H1 (cell line): ENCODE measurements at regions not wholly inside any gene's neighbourhood (a gene's known extent, or its start where the extent isn't known, plus 50 kb on each side); places are given as distances from the start of the nearest gene placed in this dataset.
"Not testable (repeated sequence)": the region's sequence is repeated elsewhere in the genome, so short reads cannot be mapped to it uniquely, and the experiment has no call there.

Source experiments
- CTCF ChIA-PET: fragments of 300-600 bp; sonication (Branson Sonifier 250); formaldehyde crosslinking; loops from one replicate; lab custom pipeline; 2021; ENCODE audit not compliant: partially characterized antibody; lab: Charles Lee
- POLR2A ChIA-PET: fragments of 300-600 bp; sonication (Branson Sonifier 250); formaldehyde crosslinking; loops from one replicate; lab custom pipeline; 2021; ENCODE audit warnings: inconsistent platforms; ENCODE audit not compliant: partially characterized antibody; lab: Charles Lee
- DNase-seq, 2 experiments: peaks; one replicate each; pipeline versions ENCODE4 v3.0.0 to v3.0.0-alpha.2; 2010 to 2022; ENCODE audit warnings: low spot score in 2 of 2, low read depth in 1 of 2, mixed read lengths in 1 of 2
- FAIRE-seq: peaks from 2 replicates; lab custom pipeline; 2011; peaks lifted over from hg19 to GRCh38; lab: Jason Lieb, UNC
- H2AFZ ChIP-seq: 2 replicates; pipeline ENCODE4 v1.8.1; 2012; ENCODE audit warnings: low read length, inconsistent platforms
- H2AK5ac ChIP-seq: 2 replicates; pipeline ENCODE4 v1.6.1; 2013; ENCODE audit warnings: low read depth, low read length
- H2BK120ac ChIP-seq: replicated peaks from 2 replicates; pipeline ENCODE3; 2013; ENCODE audit warnings: low read depth, low read length, inconsistent platforms
- H2BK12ac ChIP-seq: 2 replicates; pipeline ENCODE4 v1.6.1; 2013; ENCODE audit warnings: low read depth, low read length
- H2BK15ac ChIP-seq: 2 replicates; pipeline ENCODE4 v1.6.1; 2013; ENCODE audit warnings: low read length
- H2BK20ac ChIP-seq: 2 replicates; pipeline ENCODE4 v1.6.1; 2013; ENCODE audit warnings: low read length
- H2BK5ac ChIP-seq: 2 replicates; pipeline ENCODE4 v1.6.1; 2013; ENCODE audit warnings: low read depth, low read length
- H3K14ac ChIP-seq: 2 replicates; pipeline ENCODE4 v1.6.1; 2013; ENCODE audit warnings: inconsistent platforms; ENCODE audit not compliant: insufficient read length
- H3K18ac ChIP-seq: 2 replicates; pipeline ENCODE4 v1.6.1; 2013; ENCODE audit warnings: low read length; ENCODE audit errors: extremely low read depth
- H3K23ac ChIP-seq: 2 replicates; pipeline ENCODE4 v1.6.1; 2013; ENCODE audit warnings: inconsistent platforms; ENCODE audit not compliant: insufficient read length
- H3K23me2 ChIP-seq: 2 replicates; pipeline ENCODE4 v1.6.1; 2013; ENCODE audit warnings: low read depth, low read length
- H3K27ac ChIP-seq: 2 replicates; pipeline ENCODE4 v1.6.1; 2011; ENCODE audit warnings: low read depth, low read length, inconsistent platforms
- H3K27me3 ChIP-seq, 4 experiments: replicated peaks in 1 of 4; 1 replicate in 1 of 4; 2 replicates in 3 of 4; pipeline versions ENCODE4 v1.6.1 to v1.8.1; 2011 to 2013; ENCODE audit warnings: low read length in 3 of 4, mild to moderate bottlenecking in 3 of 4, inconsistent platforms in 2 of 4, mixed read lengths in 2 of 4, moderate library complexity in 1 of 4; ENCODE audit not compliant: control insufficient read depth in 3 of 4, insufficient read depth in 3 of 4; ENCODE audit errors: extremely low read depth in 1 of 4
- H3K36me3 ChIP-seq, 4 experiments: 2 replicates each; pipeline versions ENCODE4 v1.6.1 to v1.8.1; 2011 to 2013; ENCODE audit warnings: mild to moderate bottlenecking in 4 of 4, low read length in 3 of 4, moderate library complexity in 2 of 4, control low read depth in 1 of 4, inconsistent platforms in 1 of 4; ENCODE audit not compliant: insufficient read depth in 4 of 4, control insufficient read depth in 2 of 4
- H3K4ac ChIP-seq: replicated peaks from 2 replicates; pipeline ENCODE3; 2013; ENCODE audit warnings: low read length, low read depth, mixed read lengths, inconsistent platforms; ENCODE audit not compliant: insufficient read length
- H3K4me1 ChIP-seq, 4 experiments: replicated peaks in 1 of 4; 1 replicate in 1 of 4; 2 replicates in 3 of 4; pipeline versions ENCODE4 v1.6.1 to v1.8.1; 2011 to 2013; ENCODE audit warnings: low read length in 3 of 4, inconsistent platforms in 2 of 4, mixed read lengths in 1 of 4; ENCODE audit not compliant: insufficient read depth in 4 of 4, control insufficient read depth in 3 of 4
- H3K4me2 ChIP-seq, 2 experiments: 2 replicates each; pipeline versions ENCODE4 v1.6.1 to v1.8.1; 2011 to 2013; ENCODE audit warnings: low read depth in 2 of 2, low read length in 2 of 2, control low read depth in 1 of 2, inconsistent platforms in 1 of 2, mild to moderate bottlenecking in 1 of 2; ENCODE audit not compliant: insufficient read depth in 1 of 2
- H3K4me3 ChIP-seq, 4 experiments: fragments of 200-600, 300-600 bp in 1 of 4; sonication (generic), shearing (Covaris generic), sonication (Bioruptor Twin) in 1 of 4; 2 replicates each; pipeline versions ENCODE4 v1.5.1 to v1.8.1; 2011 to 2016; ENCODE audit warnings: low read length in 4 of 4, low read depth in 3 of 4, control low read depth in 2 of 4, inconsistent platforms in 2 of 4, mild to moderate bottlenecking in 2 of 4, mixed read lengths in 1 of 4, moderate library complexity in 1 of 4; ENCODE audit not compliant: insufficient read depth in 2 of 4; ENCODE audit errors: extremely low read depth in 1 of 4
- H3K56ac ChIP-seq: replicated peaks from 2 replicates; pipeline ENCODE3; 2013; ENCODE audit warnings: low read depth, mild to moderate bottlenecking, mixed read lengths, low read length, inconsistent platforms; ENCODE audit not compliant: insufficient read length
- H3K79me1 ChIP-seq: 2 replicates; pipeline ENCODE4 v1.6.1; 2013; ENCODE audit warnings: low read depth, low read length, control low read depth
- H3K79me2 ChIP-seq, 2 experiments: 2 replicates each; pipeline versions ENCODE4 v1.6.1 to v1.8.1; 2012 to 2013; ENCODE audit warnings: low read length in 2 of 2, mild to moderate bottlenecking in 2 of 2, inconsistent platforms in 1 of 2; ENCODE audit not compliant: insufficient read depth in 2 of 2, control insufficient read depth in 1 of 2
- H3K9ac ChIP-seq, 4 experiments: replicated peaks in 1 of 4; 1 replicate in 1 of 4; 2 replicates in 3 of 4; pipeline versions ENCODE4 v1.6.1 to v1.8.1; 2011 to 2013; ENCODE audit warnings: low read depth in 3 of 4, low read length in 3 of 4, control low read depth in 2 of 4, mild to moderate bottlenecking in 2 of 4, moderate library complexity in 2 of 4, inconsistent platforms in 1 of 4; ENCODE audit errors: extremely low read depth in 1 of 4
- H3K9me3 ChIP-seq, 2 experiments: 2 replicates each; pipeline versions ENCODE4 v1.6.1 to v1.8.1; 2012 to 2013; ENCODE audit warnings: mild to moderate bottlenecking in 2 of 2, moderate library complexity in 2 of 2, control low read depth in 1 of 2, inconsistent platforms in 1 of 2, low read depth in 1 of 2, low read length in 1 of 2, mixed read lengths in 1 of 2; ENCODE audit not compliant: insufficient read depth in 2 of 2
- H4K20me1 ChIP-seq, 2 experiments: replicated peaks in 1 of 2; 2 replicates each; pipeline versions ENCODE3 to v1.8.1; 2011 to 2013; ENCODE audit warnings: inconsistent platforms in 2 of 2, low read length in 2 of 2, mild to moderate bottlenecking in 1 of 2; ENCODE audit not compliant: insufficient read depth in 2 of 2, control insufficient read depth in 1 of 2
- H4K5ac ChIP-seq: 2 replicates; pipeline ENCODE4 v1.6.1; 2013; ENCODE audit warnings: low read length, low read depth, mixed read lengths, inconsistent platforms; ENCODE audit not compliant: insufficient read length
- H4K8ac ChIP-seq: 2 replicates; pipeline ENCODE4 v1.8.0; 2013; ENCODE audit warnings: mild to moderate bottlenecking, moderate library complexity, low read length, inconsistent platforms; ENCODE audit not compliant: insufficient read depth; ENCODE audit errors: extremely low read depth
- H4K91ac ChIP-seq: replicated peaks from 2 replicates; pipeline ENCODE3; 2013; ENCODE audit warnings: low read length, mixed read lengths, inconsistent platforms; ENCODE audit not compliant: insufficient read length
- WGBS, 2 experiments: shearing (Covaris generic) in 1 of 2; methylation state at CpG; one replicate each; pipeline versions ENCODE4 v1.1.6 to v1.1.7; 2013 to 2015; ENCODE audit warnings: low lambda C conversion rate in 2 of 2, mixed read lengths in 2 of 2, inconsistent platforms in 1 of 2, low coverage in 1 of 2, missing lambda C conversion rate in 1 of 2; ENCODE audit not compliant: insufficient replicate concordance in 2 of 2, insufficient coverage in 1 of 2, insufficient read length in 1 of 2; ENCODE audit errors: extremely low coverage in 1 of 2, missing lambda C conversion rate in 1 of 2; 5-methylcytosine and 5-hydroxymethylcytosine counted together

DNA sequence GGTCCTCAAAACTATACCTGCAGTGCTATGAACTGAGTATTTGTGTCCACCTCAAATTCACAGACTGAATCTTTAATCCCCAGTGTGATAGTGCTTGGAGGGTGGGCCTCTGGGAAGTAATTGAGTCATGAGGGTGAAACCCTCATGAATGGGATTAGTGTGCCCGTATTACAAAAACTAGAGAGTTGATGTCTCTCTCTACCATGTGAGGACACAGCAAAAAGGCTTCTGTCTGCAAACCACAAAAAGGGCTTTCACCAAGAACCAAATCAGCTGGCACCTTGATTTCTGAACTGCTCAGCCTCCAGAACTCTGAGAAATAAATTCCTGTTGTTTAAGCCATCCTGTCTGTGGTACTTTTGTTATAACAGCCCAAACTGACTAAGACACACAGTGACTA is 71.4 kb upstream of the PMPCB start:
- H3K9ac ChIP-seq, H2BK120ac ChIP-seq, H2BK5ac ChIP-seq, H3K79me1 ChIP-seq, H2BK20ac ChIP-seq, H3K4me2 ChIP-seq, H3K56ac ChIP-seq, H3K27ac ChIP-seq, H3K27me3 ChIP-seq, H3K4me3 ChIP-seq, H3K9me3 ChIP-seq, H4K20me1 ChIP-seq, H2AK5ac ChIP-seq, H2AFZ ChIP-seq, H4K5ac ChIP-seq, H3K4me1 ChIP-seq, H3K23me2 ChIP-seq, H4K91ac ChIP-seq, H4K8ac ChIP-seq, H2BK15ac ChIP-seq, H3K18ac ChIP-seq, H3K23ac ChIP-seq, POLR2A ChIA-PET, FAIRE-seq, H3K14ac ChIP-seq, DNase-seq, H3K36me3 ChIP-seq, H3K4ac ChIP-seq, H3K79me2 ChIP-seq, H2BK12ac ChIP-seq, CTCF ChIA-PET: not testable (repeated sequence)
- 100% methylated on average over 1 of the region's 1 CpG; no CpG with 5 or more reads in 1 of the 2 experiments for WGBS, 2 experiments

DNA sequence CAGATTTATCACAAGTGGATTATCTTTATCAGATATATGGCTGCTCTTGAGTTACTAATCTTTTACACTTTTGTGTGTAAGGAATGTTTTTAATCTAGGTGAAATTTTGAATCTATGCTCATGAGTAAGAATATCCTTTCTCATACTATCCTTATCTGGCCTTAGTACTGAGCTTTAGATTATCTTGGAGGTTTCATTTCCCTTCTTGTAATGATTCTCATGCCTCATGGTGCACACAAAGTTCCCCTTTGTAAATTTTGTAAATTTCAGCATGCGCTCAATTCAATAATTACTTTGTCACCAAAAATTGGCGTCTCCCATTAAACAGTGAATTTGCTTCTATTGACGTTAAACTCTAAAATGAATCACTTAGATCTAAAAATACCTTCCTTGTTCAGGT is 74.2 kb upstream of the NAPEPLD start:
- H2BK20ac ChIP-seq, CTCF ChIA-PET, H3K4me2 ChIP-seq, FAIRE-seq, H2BK12ac ChIP-seq, POLR2A ChIA-PET, H3K4me1 ChIP-seq, H3K27me3 ChIP-seq, H2BK5ac ChIP-seq, H2BK120ac ChIP-seq, H3K27ac ChIP-seq, H2AK5ac ChIP-seq, H3K79me2 ChIP-seq, H3K36me3 ChIP-seq, H3K79me1 ChIP-seq, H4K20me1 ChIP-seq, H3K4ac ChIP-seq, H2BK15ac ChIP-seq, H3K56ac ChIP-seq, H4K8ac ChIP-seq, H3K9me3 ChIP-seq, H4K5ac ChIP-seq, H2AFZ ChIP-seq, H3K14ac ChIP-seq, H3K4me3 ChIP-seq, DNase-seq, H3K23ac ChIP-seq, H3K23me2 ChIP-seq, H3K9ac ChIP-seq, H4K91ac ChIP-seq, H3K18ac ChIP-seq: not testable (repeated sequence)
- 93% methylated on average over 3 of the region's 3 CpGs; no CpG with 5 or more reads in 1 of the 2 experiments for WGBS, 2 experiments
